NCI-H345 (cell line): ENCODE measurements at regions not wholly inside any gene's neighbourhood (a gene's known extent, or its start where the extent isn't known, plus 50 kb on each side); places are given as distances from the start of the nearest gene placed in this dataset.

Experiments
- DNase-seq: peaks from one replicate; lab custom pipeline; 2025; lab: John Stamatoyannopoulos, UW

GRCh38 chr9:7983490-7983889, 183.9 kb upstream of the DMAC1 start:
- peak; percentile 10 for DNase-seq

GRCh38 chr9:7982907-7983306, 183.3 kb upstream of the DMAC1 start:
- no peak for DNase-seq

- no peak for DNase-seq
Measured at GRCh38 chr9:7980691-7981289, 181.2 kb upstream of the DMAC1 start.

GRCh38 chr9:7980041-7980440, 180.5 kb upstream of the DMAC1 start:
- DNase-seq: no peak

- no peak for DNase-seq
Measured at GRCh38 chr9:7979611-7980010, 180.0 kb upstream of the DMAC1 start.

- DNase-seq: no peak
Measured at GRCh38 chr9:7977586-7977985, 178.0 kb upstream of the DMAC1 start.

GRCh38 chr9:7976856-7977255, 177.3 kb upstream of the DMAC1 start:
- no peak for DNase-seq

GRCh38 chr9:7976167-7976755, 176.7 kb upstream of the DMAC1 start:
- DNase-seq: no peak

- DNase-seq: no peak
Measured at GRCh38 chr9:7975336-7975735, 175.8 kb upstream of the DMAC1 start.

GRCh38 chr9:7974335-7974960, 174.9 kb upstream of the DMAC1 start:
- no peak for DNase-seq

- no peak for DNase-seq
Measured at GRCh38 chr9:7973123-7973522, 173.5 kb upstream of the DMAC1 start.

- DNase-seq: no peak
Measured at GRCh38 chr9:7970681-7971330, 171.2 kb upstream of the DMAC1 start.

GRCh38 chr9:7968687-7969086, 169.1 kb upstream of the DMAC1 start:
- no peak for DNase-seq

- no peak for DNase-seq
Measured at GRCh38 chr9:7967851-7968250, 168.3 kb upstream of the DMAC1 start.

- no peak for DNase-seq
Measured at GRCh38 chr9:7967093-7967827, 167.7 kb upstream of the DMAC1 start.

- no peak for DNase-seq
Measured at GRCh38 chr9:7965063-7965462, 165.5 kb upstream of the DMAC1 start.

GRCh38 chr9:7963026-7963425, 163.4 kb upstream of the DMAC1 start:
- DNase-seq: no peak

GRCh38 chr9:7961076-7961475, 161.5 kb upstream of the DMAC1 start:
- no peak for DNase-seq

GRCh38 chr9:7960320-7961050, 160.9 kb upstream of the DMAC1 start:
- DNase-seq: no peak

- no peak for DNase-seq
Measured at GRCh38 chr9:7957803-7958202, 158.2 kb upstream of the DMAC1 start.

GRCh38 chr9:7947577-7947976, 148.0 kb upstream of the DMAC1 start:
- DNase-seq: no peak

GRCh38 chr9:7946458-7946857, 146.9 kb upstream of the DMAC1 start:
- DNase-seq: no peak
